ENCODE measurements at regions not wholly inside any gene's neighbourhood (a gene's known extent, or its start where the extent isn't known, plus 50 kb on each side); places are given as distances from the start of the nearest gene placed in this dataset.

DNA sequence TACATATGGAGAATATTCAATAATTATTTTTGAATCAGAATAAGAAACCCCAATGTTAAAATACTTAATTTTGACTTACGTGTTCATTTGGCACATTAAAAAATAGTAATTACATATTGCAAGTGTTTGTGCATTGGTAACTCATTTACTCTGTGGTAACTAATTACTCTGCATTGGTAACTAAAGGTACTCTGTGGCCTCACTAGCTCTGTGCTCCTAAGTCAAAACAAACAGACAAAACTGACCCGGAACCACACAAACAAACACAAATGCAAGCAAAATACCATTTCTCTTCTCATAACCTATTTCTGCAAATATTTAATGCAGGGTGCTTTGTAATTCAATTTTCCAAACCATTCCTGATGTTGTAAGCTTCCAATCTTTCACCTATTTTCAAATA lies 1244.3 kb downstream of the REEP3 start:
- TF ChIP-seq YY1 (IDR thresholded peaks at IDR 0.05; ENCODE audit: insufficient read depth, insufficient read length) (no peak), ZNF274 (IDR thresholded peaks at IDR 0.05; ENCODE audit: low read depth, low read length) (no peak)

Measured in NT2/D1 (cell line).